Vagina (tissue), 2 donors: ENCODE measurements at regions not wholly inside any gene's neighbourhood (a gene's known extent, or its start where the extent isn't known, plus 50 kb on each side); places are given as distances from the start of the nearest gene placed in this dataset.

ENCODE experiments used
- DNase-seq, 2 donors: peaks; one replicate each; pipeline ENCODE4 v3.0.0-alpha.2; 2017; ENCODE audit errors: extremely low spot score in 2 of 2
- H3K27ac ChIP-seq: fragments of 200-600 bp; sonication (generic); one replicate; pipeline ENCODE4 v1.5.1; 2019
- H3K27me3 ChIP-seq: fragments of 200-600 bp; sonication (generic); one replicate; pipeline ENCODE4 v1.5.1; 2019
- H3K36me3 ChIP-seq, 2 donors: fragments of 200-600 bp; sonication (generic); one replicate each; pipeline ENCODE4 v1.5.1; 2017 to 2019
- H3K4me1 ChIP-seq: fragments of 200-600 bp; sonication (generic); one replicate; pipeline ENCODE4 v1.5.1; 2019
- H3K4me3 ChIP-seq, 2 donors: fragments of 200-600 bp; sonication (generic); 1 replicate in 1 of 2; 2 replicates in 1 of 2; pipeline ENCODE4 v1.5.1; 2016 to 2019
- H3K9me3 ChIP-seq: fragments of 200-600 bp; sonication (generic); one replicate; pipeline ENCODE4 v1.5.1; 2019
- POLR2A ChIP-seq, 2 donors: fragments of 450-650 bp; IDR thresholded peaks; one replicate each; pipeline ENCODE4 v1.6.1; 2017; ENCODE audit warnings: antibody characterized with exemption in 2 of 2, mild to moderate bottlenecking in 2 of 2, moderate library complexity in 2 of 2
- POLR2AphosphoS5 ChIP-seq, 2 donors: sonication (generic); formaldehyde crosslinking; IDR thresholded peaks; one replicate each; pipeline ENCODE4 v1.9.0; 2017; ENCODE audit warnings: antibody characterized with exemption in 2 of 2, mild to moderate bottlenecking in 2 of 2, low read depth in 1 of 2; ENCODE audit not compliant: insufficient read depth in 1 of 2
- intact Hi-C: fragments of 100-400 bp; cut with DNase I; formaldehyde crosslinking; loops from one replicate; pipeline ENCODE4 v1.15.1; 2023
- TF ChIP-seq, protein P1 (sequence below), 3 experiments: fragments of 450-650 bp in 2 of 3; fragments of 200-600 bp in 1 of 3; sonication (generic) in 1 of 3; IDR thresholded peaks; one replicate each; pipeline ENCODE4 v1.5.1; 2017 to 2019; ENCODE audit warnings: antibody characterized with exemption in 3 of 3, mild to moderate bottlenecking in 2 of 3, moderate library complexity in 2 of 3

DNA sequence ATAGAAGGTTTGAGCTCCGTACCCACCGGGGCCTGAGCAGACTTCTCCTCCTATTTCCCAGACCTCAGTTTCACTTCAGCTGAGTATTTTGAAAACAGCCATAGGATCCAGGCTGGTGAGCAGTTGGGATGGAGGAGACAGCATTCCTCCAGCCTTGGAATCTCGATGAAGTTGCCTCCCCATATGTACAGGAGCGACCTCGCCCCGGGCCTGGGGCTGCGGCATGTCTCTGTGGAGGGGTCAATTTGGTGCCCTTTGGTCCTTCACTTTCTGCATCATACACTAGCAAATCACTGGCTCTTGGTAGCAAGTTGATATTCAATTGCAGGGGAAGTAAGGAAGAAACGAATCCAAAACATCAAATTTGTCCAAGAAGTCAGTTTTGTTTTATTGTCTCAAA, 402.0 kb upstream of the IRX4 start:
- Histone ChIP-seq H3K27me3 (no peaks in the 10 kb centered on the region), H3K4me3 (no peak overlapping the region), H3K36me3 (no peaks in the 10 kb centered on the region), H3K4me1 (no peaks in the 10 kb centered on the region), H3K27ac (no peak overlapping the region), H3K9me3 (no peaks in the 10 kb centered on the region)
- TF ChIP-seq POLR2A (IDR thresholded peaks at IDR 0.05) (no peak), POLR2AphosphoS5 (IDR thresholded peaks at IDR 0.05; ENCODE audit: insufficient read depth in 1 of 2, low read depth in 1 of 2) (no peak)
- TF ChIP-seq, protein P1, sequence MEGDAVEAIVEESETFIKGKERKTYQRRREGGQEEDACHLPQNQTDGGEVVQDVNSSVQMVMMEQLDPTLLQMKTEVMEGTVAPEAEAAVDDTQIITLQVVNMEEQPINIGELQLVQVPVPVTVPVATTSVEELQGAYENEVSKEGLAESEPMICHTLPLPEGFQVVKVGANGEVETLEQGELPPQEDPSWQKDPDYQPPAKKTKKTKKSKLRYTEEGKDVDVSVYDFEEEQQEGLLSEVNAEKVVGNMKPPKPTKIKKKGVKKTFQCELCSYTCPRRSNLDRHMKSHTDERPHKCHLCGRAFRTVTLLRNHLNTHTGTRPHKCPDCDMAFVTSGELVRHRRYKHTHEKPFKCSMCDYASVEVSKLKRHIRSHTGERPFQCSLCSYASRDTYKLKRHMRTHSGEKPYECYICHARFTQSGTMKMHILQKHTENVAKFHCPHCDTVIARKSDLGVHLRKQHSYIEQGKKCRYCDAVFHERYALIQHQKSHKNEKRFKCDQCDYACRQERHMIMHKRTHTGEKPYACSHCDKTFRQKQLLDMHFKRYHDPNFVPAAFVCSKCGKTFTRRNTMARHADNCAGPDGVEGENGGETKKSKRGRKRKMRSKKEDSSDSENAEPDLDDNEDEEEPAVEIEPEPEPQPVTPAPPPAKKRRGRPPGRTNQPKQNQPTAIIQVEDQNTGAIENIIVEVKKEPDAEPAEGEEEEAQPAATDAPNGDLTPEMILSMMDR (IDR thresholded peaks at IDR 0.05): no peak
- intact Hi-C loops: no loop called here
- DNase-seq: no peak

DNA sequence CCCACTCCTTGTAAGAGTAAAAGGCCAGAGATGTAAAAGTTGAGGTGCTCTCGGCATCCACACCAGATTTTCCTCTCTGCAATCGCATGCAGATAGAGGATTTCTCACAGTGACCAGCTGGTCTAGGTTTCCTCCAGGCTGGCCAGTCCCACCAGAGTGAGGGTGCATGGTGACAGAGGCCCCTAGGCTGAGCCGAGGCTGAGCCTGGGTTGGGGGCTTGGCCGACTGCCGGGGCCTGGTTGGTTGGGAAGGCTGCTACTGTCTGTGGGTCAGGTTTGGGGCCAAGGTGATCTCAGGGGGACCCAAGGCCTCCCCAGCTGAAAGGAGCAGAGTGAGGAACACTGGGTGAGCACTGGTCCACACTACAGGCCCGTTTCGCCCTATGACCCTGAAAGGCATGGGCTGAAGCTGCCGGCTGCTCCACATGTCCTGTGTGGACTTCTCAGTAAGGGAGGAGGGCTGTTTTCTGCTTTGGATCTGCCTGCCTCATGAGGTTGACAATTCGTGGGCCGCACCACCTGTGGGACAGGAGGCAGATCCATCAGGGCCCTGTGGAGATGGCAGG, 400.8 kb upstream of the IRX4 start:
- Histone ChIP-seq H3K4me1 (no peaks in the 10 kb centered on the region), H3K27me3 (no peaks in the 10 kb centered on the region), H3K4me3 (no peak overlapping the region), H3K36me3 (no peaks in the 10 kb centered on the region), H3K27ac (no peak overlapping the region), H3K9me3 (no peaks in the 10 kb centered on the region)
- TF ChIP-seq POLR2A (IDR thresholded peaks at IDR 0.05) (no peak), POLR2AphosphoS5 (IDR thresholded peaks at IDR 0.05; ENCODE audit: insufficient read depth in 1 of 2, low read depth in 1 of 2) (no peak)
- TF ChIP-seq, protein P1 (IDR thresholded peaks at IDR 0.05): no peak
- DNase-seq: no peak
- intact Hi-C loops: no loop called here

DNA sequence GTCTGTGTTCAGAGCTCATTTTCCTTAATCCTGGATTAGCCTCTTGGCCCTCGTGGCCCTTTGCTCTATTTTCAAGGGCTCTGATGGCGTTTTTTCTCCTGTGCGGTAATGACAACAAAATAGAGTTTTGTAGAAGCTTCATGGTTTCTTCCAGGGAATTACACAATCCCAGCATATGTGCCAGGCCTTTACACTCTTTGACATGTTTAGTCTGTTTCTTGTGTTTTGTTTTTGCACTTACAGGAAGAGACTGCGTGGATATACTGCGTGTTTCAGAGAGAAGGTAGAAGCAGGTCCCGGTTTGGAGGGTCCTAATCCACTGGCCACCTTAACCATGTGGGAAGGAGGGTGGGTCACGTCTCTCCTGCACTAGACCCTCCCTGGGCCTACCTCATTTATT, 400.2 kb upstream of the IRX4 start:
- H3K9me3 ChIP-seq: no peaks in the 10 kb centered on the region

DNA sequence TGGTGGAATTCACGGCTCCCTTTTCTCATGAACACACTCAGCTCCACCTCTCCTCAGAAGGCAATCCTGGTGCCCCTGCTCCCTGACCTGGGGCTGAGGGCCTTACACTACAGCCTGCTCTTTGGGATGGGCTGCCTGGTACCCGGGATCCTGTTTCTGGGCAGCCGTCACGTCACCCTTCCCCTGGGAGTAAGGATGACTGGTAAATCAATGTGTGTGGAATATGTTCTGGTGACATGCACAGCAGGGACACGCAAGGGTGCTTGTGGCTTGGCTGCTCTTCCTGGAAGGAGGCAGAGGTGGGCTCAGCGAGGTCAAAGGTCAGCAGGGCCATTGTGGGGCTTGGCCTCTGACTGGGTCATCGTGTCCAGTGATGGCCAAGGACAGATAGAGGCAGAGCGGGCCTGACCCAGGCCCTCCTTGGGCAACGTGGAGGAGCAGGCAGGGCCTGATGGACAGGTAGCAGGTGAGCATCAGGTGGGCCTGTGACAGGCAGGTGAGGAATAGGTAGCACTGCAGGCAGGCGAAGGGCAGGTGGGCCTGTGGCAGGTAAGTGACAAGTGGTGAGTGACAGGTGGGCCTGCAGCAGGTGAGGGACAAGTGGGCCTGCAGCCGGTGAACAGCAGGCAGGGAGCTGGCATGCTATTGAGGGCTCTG, 399.4 kb upstream of the IRX4 start:
- Histone ChIP-seq H3K4me1 (no peaks in the 10 kb centered on the region), H3K4me3 (no peak overlapping the region), H3K27me3 (no peaks in the 10 kb centered on the region), H3K36me3 (no peaks in the 10 kb centered on the region), H3K27ac (no peak overlapping the region), H3K9me3 (no peaks in the 10 kb centered on the region)
- DNase-seq: no peak
- intact Hi-C loops: no loop called here
- TF ChIP-seq, protein P1 (IDR thresholded peaks at IDR 0.05): no peak
- TF ChIP-seq POLR2AphosphoS5 (IDR thresholded peaks at IDR 0.05; ENCODE audit: insufficient read depth in 1 of 2, low read depth in 1 of 2): no peak

More for the DNA sequence above, 400.2 kb upstream of the IRX4 start:
- TF ChIP-seq POLR2AphosphoS5 (IDR thresholded peaks at IDR 0.05; ENCODE audit: insufficient read depth in 1 of 2, low read depth in 1 of 2): no peak
- TF ChIP-seq, protein P1 (IDR thresholded peaks at IDR 0.05): no peak
- TF ChIP-seq POLR2A (IDR thresholded peaks at IDR 0.05): no peak
- Histone ChIP-seq H3K4me3 (no peak overlapping the region), H3K36me3 (no peaks in the 10 kb centered on the region), H3K27ac (no peak overlapping the region), H3K4me1 (no peaks in the 10 kb centered on the region), H3K27me3 (no peaks in the 10 kb centered on the region)
- no peak for DNase-seq
- intact Hi-C loops: no loop called here

DNA sequence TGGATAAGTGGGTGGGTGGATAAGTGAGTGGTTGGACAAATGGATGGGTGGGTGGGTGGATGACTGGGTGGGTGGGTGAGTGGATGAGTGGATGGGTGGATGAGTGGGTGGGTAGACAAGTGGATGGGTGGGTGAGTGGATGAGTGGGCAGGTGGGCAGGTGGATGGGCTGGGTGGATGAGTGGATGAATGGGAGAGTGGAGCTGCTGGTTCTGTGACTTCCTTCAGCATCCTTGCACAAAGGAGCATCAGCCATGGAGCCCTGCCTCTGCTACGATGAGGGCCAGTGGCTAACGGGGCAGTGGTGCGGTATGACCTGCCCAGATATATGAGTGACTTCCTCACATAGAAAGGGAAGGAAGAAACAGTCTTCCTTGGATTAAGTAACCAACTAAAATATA, 398.7 kb upstream of the IRX4 start:
- H3K36me3 ChIP-seq: no peaks in the 10 kb centered on the region
- H3K27me3 ChIP-seq: no peaks in the 10 kb centered on the region
- no peaks in the 10 kb centered on the region for H3K4me1 ChIP-seq
- no peaks in the 10 kb centered on the region for H3K9me3 ChIP-seq
- TF ChIP-seq POLR2AphosphoS5 (IDR thresholded peaks at IDR 0.05; ENCODE audit: insufficient read depth in 1 of 2, low read depth in 1 of 2) (no peak), POLR2A (IDR thresholded peaks at IDR 0.05) (no peak)
- TF ChIP-seq, protein P1 (IDR thresholded peaks at IDR 0.05): no peak
- DNase-seq: no peak
- intact Hi-C loops: no loop called here
- no peak overlapping the region for H3K4me3 ChIP-seq
- no peak overlapping the region for H3K27ac ChIP-seq
